ENCODE measurements at regions not wholly inside any gene's neighbourhood (a gene's known extent, or its start where the extent isn't known, plus 50 kb on each side); places are given as distances from the start of the nearest gene placed in this dataset.

DNA sequence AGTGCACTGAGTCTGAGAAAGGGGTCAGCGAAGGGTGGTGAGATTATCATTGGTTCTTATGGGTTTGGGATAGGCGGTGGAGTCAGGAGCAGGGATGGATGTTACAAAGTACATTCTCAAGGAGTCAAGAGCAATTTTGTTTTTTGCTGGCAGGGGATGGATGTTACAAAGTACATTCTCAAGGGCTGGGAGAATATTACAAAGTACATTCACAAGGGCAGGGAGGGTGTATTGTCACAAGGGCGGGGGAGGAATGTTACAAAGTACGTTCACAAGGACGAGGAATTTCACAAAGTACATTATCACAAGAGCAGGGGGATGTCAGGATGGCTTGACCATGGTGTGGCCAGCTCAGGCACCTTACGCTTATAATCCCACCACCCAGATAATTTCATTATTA lies 59.3 kb upstream of the FAM89A start:
- intact Hi-C loops (cut with micrococcal nuclease; ENCODE audit: unreplicated experiment) (loop anchor here (10.0 kb wide), 1 partner anchor 305 kb away; no protein-coding TSS in a partner anchor), in situ Hi-C loops (cut with MboI) (loop anchor here (10.0 kb wide), 1 partner anchor 185 kb away; no protein-coding TSS in a partner anchor)
- POLR2A ChIA-PET = interaction anchor here (0.5 kb wide), 1 partner anchor 113 kb away, joined by 3 read pairs; no protein-coding TSS in a partner anchor
- DNase-seq (ENCODE audit: low read depth, low spot score) (no peak), ATAC-seq (no peak), FAIRE-seq (no peak)
- H3K9me3 ChIP-seq (replicated peaks; ENCODE audit: control insufficient read depth, insufficient read depth, low read length) = no peaks in the 10 kb centered on the region
- no peak overlapping the region for H2AFZ ChIP-seq (ENCODE audit: control insufficient read depth, low read depth, low read length)
- SMC1A ChIA-PET (ENCODE audit: uncharacterized antibody, unreplicated experiment) = no interaction called here
- no peak overlapping the region for H3K4me3 ChIP-seq
- no peak overlapping the region for H3K27ac ChIP-seq (ENCODE audit: control insufficient read depth, insufficient read depth)
- no TSS peak for BruUV-seq (replicated peaks)
- no peak for TF ChIP-seq FOS (IDR thresholded peaks at IDR 0.05; ENCODE audit: borderline replicate concordance, extremely low read depth, insufficient read length)
- TF ChIP-seq HDAC6 (IDR thresholded peaks at IDR 0.05; ENCODE audit: unreplicated experiment) = no peak
- TF ChIP-seq, protein P1, sequence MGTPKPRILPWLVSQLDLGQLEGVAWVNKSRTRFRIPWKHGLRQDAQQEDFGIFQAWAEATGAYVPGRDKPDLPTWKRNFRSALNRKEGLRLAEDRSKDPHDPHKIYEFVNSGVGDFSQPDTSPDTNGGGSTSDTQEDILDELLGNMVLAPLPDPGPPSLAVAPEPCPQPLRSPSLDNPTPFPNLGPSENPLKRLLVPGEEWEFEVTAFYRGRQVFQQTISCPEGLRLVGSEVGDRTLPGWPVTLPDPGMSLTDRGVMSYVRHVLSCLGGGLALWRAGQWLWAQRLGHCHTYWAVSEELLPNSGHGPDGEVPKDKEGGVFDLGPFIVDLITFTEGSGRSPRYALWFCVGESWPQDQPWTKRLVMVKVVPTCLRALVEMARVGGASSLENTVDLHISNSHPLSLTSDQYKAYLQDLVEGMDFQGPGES (IDR thresholded peaks at IDR 0.05) = no peak
- H4K20me1 ChIP-seq (ENCODE audit: control insufficient read depth, insufficient read depth) = no peaks in the 10 kb centered on the region
- RAD21 ChIA-PET (ENCODE audit: unreplicated experiment) = no interaction called here
- H3K27me3 ChIP-seq (replicated peaks in 1 of 2; ENCODE audit: control insufficient read depth in 2 of 2, insufficient read depth in 2 of 2, low read length in 1 of 2) = no peaks in the 10 kb centered on the region; a peak in 1 of 4 replicates
- CTCF ChIA-PET = no interaction called here
- H3K4me1 ChIP-seq (ENCODE audit: control insufficient read depth, insufficient read depth, low read length) = no peaks in the 10 kb centered on the region
- H3K4me2 ChIP-seq (ENCODE audit: control insufficient read depth, insufficient read depth) = no peak overlapping the region
- H3K36me3 ChIP-seq (ENCODE audit: control insufficient read depth in 2 of 2, insufficient read depth in 2 of 2, low read length in 1 of 2) = no peaks in the 10 kb centered on the region
- H3K79me2 ChIP-seq (ENCODE audit: control insufficient read depth, insufficient read depth, low read length) = no peaks in the 10 kb centered on the region
- 50% methylated on average over 6 of the region's 6 CpGs for WGBS (ENCODE audit: insufficient coverage, insufficient replicate concordance, low lambda C conversion rate, missing lambda C conversion rate)
- no peak overlapping the region for H3K9ac ChIP-seq (ENCODE audit: control insufficient read depth, insufficient read depth, low read length)

DNA sequence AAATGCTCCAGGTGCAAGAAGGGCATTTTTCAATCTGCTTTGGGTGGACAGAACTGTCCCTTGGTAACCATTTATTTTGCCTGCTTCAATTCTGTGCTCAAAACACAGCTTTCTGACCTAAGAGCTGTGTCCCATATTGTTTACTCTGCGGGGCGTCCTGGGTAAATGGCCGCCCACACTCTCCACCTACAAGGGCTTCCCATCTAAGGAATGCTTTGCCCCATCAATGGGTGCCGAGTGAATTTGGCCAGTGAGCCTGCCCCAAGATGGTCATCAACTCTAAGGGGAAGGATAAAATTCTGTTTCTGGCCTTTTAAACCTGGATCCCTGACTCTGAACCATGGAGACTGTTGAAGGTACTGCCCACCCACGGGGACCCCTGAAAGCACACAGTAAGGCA lies 55.5 kb upstream of the FAM89A start:
- no peak overlapping the region for H3K4me2 ChIP-seq (ENCODE audit: control insufficient read depth, insufficient read depth)
- DNase-seq (ENCODE audit: low read depth, low spot score) (no peak), FAIRE-seq (no peak), ATAC-seq (no peak)
- ChIA-PET POLR2A (no interaction called here), SMC1A (ENCODE audit: uncharacterized antibody, unreplicated experiment) (interaction anchor here (1.0 kb wide), 1 partner anchor 9 kb away, joined by 3 read pairs; no protein-coding TSS in a partner anchor), CTCF (interaction anchor here (0.7 to 0.9 kb wide), 2 partner anchors 8 to 179 kb away, joined by 3 to 4 read pairs; no protein-coding TSS in a partner anchor), RAD21 (ENCODE audit: unreplicated experiment) (no interaction called here)
- no peaks in the 10 kb centered on the region for H3K9me3 ChIP-seq (replicated peaks; ENCODE audit: control insufficient read depth, insufficient read depth, low read length)
- no peak overlapping the region for H3K27ac ChIP-seq (ENCODE audit: control insufficient read depth, insufficient read depth)
- H4K20me1 ChIP-seq (ENCODE audit: control insufficient read depth, insufficient read depth) = no peaks in the 10 kb centered on the region
- in situ Hi-C loops (cut with MboI) = loop anchor here (10.0 kb wide), 1 partner anchor 181 kb away; no protein-coding TSS in a partner anchor
- H2AFZ ChIP-seq (ENCODE audit: control insufficient read depth, low read depth, low read length) = no peak overlapping the region
- WGBS (ENCODE audit: insufficient coverage, insufficient replicate concordance, low lambda C conversion rate, missing lambda C conversion rate) = 22% methylated on average over 5 of the region's 5 CpGs
- no peaks in the 10 kb centered on the region for H3K4me1 ChIP-seq (ENCODE audit: control insufficient read depth, insufficient read depth, low read length)
- H3K79me2 ChIP-seq (ENCODE audit: control insufficient read depth, insufficient read depth, low read length) = no peaks in the 10 kb centered on the region
- no peaks in the 10 kb centered on the region for H3K36me3 ChIP-seq (ENCODE audit: control insufficient read depth in 2 of 2, insufficient read depth in 2 of 2, low read length in 1 of 2)
- H3K27me3 ChIP-seq (replicated peaks in 1 of 2; ENCODE audit: control insufficient read depth in 2 of 2, insufficient read depth in 2 of 2, low read length in 1 of 2) = no peaks in the 10 kb centered on the region; a peak in 1 of 4 replicates
- TF ChIP-seq TARDBP (IDR thresholded peaks at IDR 0.05; ENCODE audit: borderline replicate concordance) = no peak
- TF ChIP-seq, protein P2, sequence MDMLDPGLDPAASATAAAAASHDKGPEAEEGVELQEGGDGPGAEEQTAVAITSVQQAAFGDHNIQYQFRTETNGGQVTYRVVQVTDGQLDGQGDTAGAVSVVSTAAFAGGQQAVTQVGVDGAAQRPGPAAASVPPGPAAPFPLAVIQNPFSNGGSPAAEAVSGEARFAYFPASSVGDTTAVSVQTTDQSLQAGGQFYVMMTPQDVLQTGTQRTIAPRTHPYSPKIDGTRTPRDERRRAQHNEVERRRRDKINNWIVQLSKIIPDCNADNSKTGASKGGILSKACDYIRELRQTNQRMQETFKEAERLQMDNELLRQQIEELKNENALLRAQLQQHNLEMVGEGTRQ (IDR thresholded peaks at IDR 0.05; ENCODE audit: borderline replicate concordance, low read depth, low read length) = no peak
- TF ChIP-seq, protein P3, sequence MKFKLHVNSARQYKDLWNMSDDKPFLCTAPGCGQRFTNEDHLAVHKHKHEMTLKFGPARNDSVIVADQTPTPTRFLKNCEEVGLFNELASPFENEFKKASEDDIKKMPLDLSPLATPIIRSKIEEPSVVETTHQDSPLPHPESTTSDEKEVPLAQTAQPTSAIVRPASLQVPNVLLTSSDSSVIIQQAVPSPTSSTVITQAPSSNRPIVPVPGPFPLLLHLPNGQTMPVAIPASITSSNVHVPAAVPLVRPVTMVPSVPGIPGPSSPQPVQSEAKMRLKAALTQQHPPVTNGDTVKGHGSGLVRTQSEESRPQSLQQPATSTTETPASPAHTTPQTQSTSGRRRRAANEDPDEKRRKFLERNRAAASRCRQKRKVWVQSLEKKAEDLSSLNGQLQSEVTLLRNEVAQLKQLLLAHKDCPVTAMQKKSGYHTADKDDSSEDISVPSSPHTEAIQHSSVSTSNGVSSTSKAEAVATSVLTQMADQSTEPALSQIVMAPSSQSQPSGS (IDR thresholded peaks at IDR 0.05; ENCODE audit: low read length) = no peak
- BruUV-seq (replicated peaks) = no TSS peak
- H3K4me3 ChIP-seq = no peak overlapping the region
- intact Hi-C loops (cut with micrococcal nuclease; ENCODE audit: unreplicated experiment) = loop anchor here (10.0 kb wide), 1 partner anchor 301 kb away; no protein-coding TSS in a partner anchor
- no peak overlapping the region for H3K9ac ChIP-seq (ENCODE audit: control insufficient read depth, insufficient read depth, low read length)

All from GM12878 (cell line).